Body of pancreas (tissue), 4 donors: ENCODE measurements at regions not wholly inside any gene's neighbourhood (a gene's known extent, or its start where the extent isn't known, plus 50 kb on each side); places are given as distances from the start of the nearest gene placed in this dataset.

Experiments
- POLR2A ChIP-seq, 3 donors: fragments of 450-650 bp; IDR thresholded peaks; one replicate each; pipeline ENCODE4 v1.6.1; 2016; ENCODE audit warnings: antibody characterized with exemption in 3 of 3, mild to moderate bottlenecking in 2 of 3
- TF ChIP-seq, protein P1 (sequence below), 7 experiments: fragments of 450-650 bp in 4 of 7; fragments of 200-600 bp in 3 of 7; sonication (generic) in 3 of 7; IDR thresholded peaks; one replicate each; pipeline ENCODE4 v1.5.1; 2016 to 2019; ENCODE audit warnings: antibody characterized with exemption in 7 of 7

DNA sequence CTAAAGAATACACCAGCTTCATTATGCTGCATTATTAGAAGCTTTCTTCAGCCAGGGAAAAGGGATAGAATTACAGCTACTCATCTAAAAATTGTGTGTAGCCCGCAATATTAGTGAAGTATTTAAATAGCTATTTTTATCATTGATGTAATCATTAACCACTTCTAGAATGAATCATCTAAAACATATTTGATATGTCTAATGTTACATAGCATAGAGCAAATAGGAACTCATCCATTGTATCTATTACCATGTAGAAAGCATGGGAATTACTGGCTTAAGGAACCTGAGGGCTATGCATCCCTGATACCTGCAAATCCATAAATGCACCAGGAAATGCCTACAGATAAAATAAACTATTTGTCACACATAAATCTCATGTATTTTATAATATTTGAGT lies 54.5 kb upstream of the VGLL3 start:
- TF ChIP-seq POLR2A (IDR thresholded peaks at IDR 0.05) = no peak
- TF ChIP-seq, protein P1, sequence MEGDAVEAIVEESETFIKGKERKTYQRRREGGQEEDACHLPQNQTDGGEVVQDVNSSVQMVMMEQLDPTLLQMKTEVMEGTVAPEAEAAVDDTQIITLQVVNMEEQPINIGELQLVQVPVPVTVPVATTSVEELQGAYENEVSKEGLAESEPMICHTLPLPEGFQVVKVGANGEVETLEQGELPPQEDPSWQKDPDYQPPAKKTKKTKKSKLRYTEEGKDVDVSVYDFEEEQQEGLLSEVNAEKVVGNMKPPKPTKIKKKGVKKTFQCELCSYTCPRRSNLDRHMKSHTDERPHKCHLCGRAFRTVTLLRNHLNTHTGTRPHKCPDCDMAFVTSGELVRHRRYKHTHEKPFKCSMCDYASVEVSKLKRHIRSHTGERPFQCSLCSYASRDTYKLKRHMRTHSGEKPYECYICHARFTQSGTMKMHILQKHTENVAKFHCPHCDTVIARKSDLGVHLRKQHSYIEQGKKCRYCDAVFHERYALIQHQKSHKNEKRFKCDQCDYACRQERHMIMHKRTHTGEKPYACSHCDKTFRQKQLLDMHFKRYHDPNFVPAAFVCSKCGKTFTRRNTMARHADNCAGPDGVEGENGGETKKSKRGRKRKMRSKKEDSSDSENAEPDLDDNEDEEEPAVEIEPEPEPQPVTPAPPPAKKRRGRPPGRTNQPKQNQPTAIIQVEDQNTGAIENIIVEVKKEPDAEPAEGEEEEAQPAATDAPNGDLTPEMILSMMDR (IDR thresholded peaks at IDR 0.05) = no peak
